H9 (cell line): ENCODE measurements at regions not wholly inside any gene's neighbourhood (a gene's known extent, or its start where the extent isn't known, plus 50 kb on each side); places are given as distances from the start of the nearest gene placed in this dataset.

Source experiments
- DNase-seq: peaks from one replicate; pipeline ENCODE4 v3.0.0-alpha.2; 2017
- H2AFZ ChIP-seq: one replicate; pipeline ENCODE4 v1.6.1; 2013; ENCODE audit warnings: mild to moderate bottlenecking, low read length, control low read depth, moderate library complexity
- H2AK5ac ChIP-seq: 2 replicates; pipeline ENCODE4 v1.6.1; 2013; ENCODE audit warnings: low read length, control low read depth, mixed read lengths; ENCODE audit not compliant: insufficient read length
- H2BK120ac ChIP-seq: one replicate; pipeline ENCODE4 v1.6.1; 2013; ENCODE audit warnings: low read depth, mild to moderate bottlenecking, low read length, control low read depth, inconsistent platforms; ENCODE audit not compliant: poor library complexity, severe bottlenecking
- H2BK12ac ChIP-seq: 2 replicates; pipeline ENCODE4 v1.6.1; 2013; ENCODE audit warnings: low read length, control low read depth, mixed read lengths, low read depth; ENCODE audit not compliant: insufficient read length
- H2BK15ac ChIP-seq: 2 replicates; pipeline ENCODE4 v1.6.1; 2013; ENCODE audit warnings: low read depth, low read length, control low read depth
- H2BK20ac ChIP-seq: one replicate; pipeline ENCODE4 v1.6.1; 2013; ENCODE audit warnings: low read depth, mild to moderate bottlenecking, low read length, control low read depth, inconsistent platforms; ENCODE audit not compliant: poor library complexity, severe bottlenecking
- H2BK5ac ChIP-seq: 2 replicates; pipeline ENCODE4 v1.6.1; 2013; ENCODE audit warnings: low read length, control low read depth, mixed read lengths; ENCODE audit not compliant: insufficient read length
- H3K14ac ChIP-seq: 2 replicates; pipeline ENCODE4 v1.6.1; 2013; ENCODE audit warnings: low read length, control low read depth; ENCODE audit not compliant: insufficient read depth
- H3K18ac ChIP-seq: 2 replicates; pipeline ENCODE4 v1.6.1; 2013; ENCODE audit warnings: low read depth, mild to moderate bottlenecking, mixed read lengths, low read length, control low read depth; ENCODE audit not compliant: insufficient read length
- H3K23ac ChIP-seq: 2 replicates; pipeline ENCODE4 v1.6.1; 2013; ENCODE audit warnings: low read length, control low read depth, mixed read lengths, low read depth; ENCODE audit not compliant: insufficient read length
- H3K23me2 ChIP-seq: 2 replicates; pipeline ENCODE4 v1.6.1; 2013; ENCODE audit warnings: low read depth, mild to moderate bottlenecking, mixed read lengths, low read length, control low read depth; ENCODE audit not compliant: insufficient read length, poor library complexity, severe bottlenecking
- H3K27ac ChIP-seq: 2 replicates; pipeline ENCODE4 v1.5.1; 2013; ENCODE audit warnings: low read length, control low read depth, mixed read lengths, low read depth; ENCODE audit not compliant: insufficient read length
- H3K27me3 ChIP-seq: 2 replicates; pipeline ENCODE4 v1.6.1; 2013; ENCODE audit warnings: low read length, control low read depth, inconsistent platforms; ENCODE audit not compliant: insufficient read depth
- H3K4ac ChIP-seq: 2 replicates; pipeline ENCODE4 v1.6.1; 2013; ENCODE audit warnings: low read depth, mild to moderate bottlenecking, control low read depth, inconsistent platforms, low read length, moderate library complexity
- H3K4me1 ChIP-seq: 2 replicates; pipeline ENCODE4 v1.6.1; 2013; ENCODE audit warnings: low read length, control low read depth, inconsistent platforms; ENCODE audit not compliant: insufficient read depth
- H3K4me2 ChIP-seq: 2 replicates; pipeline ENCODE4 v1.6.1; 2013; ENCODE audit warnings: low read length, control low read depth, mixed read lengths; ENCODE audit not compliant: insufficient read length, insufficient read depth
- H3K56ac ChIP-seq: 2 replicates; pipeline ENCODE4 v1.6.1; 2013; ENCODE audit warnings: low read depth, mild to moderate bottlenecking, mixed read lengths, low read length, control low read depth; ENCODE audit not compliant: insufficient read length
- H3K79me1 ChIP-seq: 2 replicates; pipeline ENCODE4 v1.6.1; 2013; ENCODE audit warnings: low read depth, mild to moderate bottlenecking, moderate library complexity, low read length, control low read depth, inconsistent platforms; ENCODE audit not compliant: insufficient read depth, poor library complexity, severe bottlenecking
- H3K79me2 ChIP-seq: 2 replicates; pipeline ENCODE4 v1.6.1; 2013; ENCODE audit warnings: low read length, control low read depth, inconsistent platforms; ENCODE audit not compliant: insufficient read depth
- H3K9ac ChIP-seq: 2 replicates; pipeline ENCODE4 v1.6.1; 2013; ENCODE audit warnings: low read length, control low read depth, mixed read lengths; ENCODE audit not compliant: insufficient read length; ENCODE audit errors: extremely low read depth
- H3K9me3 ChIP-seq: one replicate; pipeline ENCODE4 v1.6.1; 2013; ENCODE audit warnings: low read depth, low read length, inconsistent platforms; ENCODE audit not compliant: control insufficient read depth
- H3T11ph ChIP-seq: one replicate; pipeline ENCODE4 v1.6.1; 2013; ENCODE audit warnings: mild to moderate bottlenecking, low read length, control low read depth, inconsistent platforms
- H4K20me1 ChIP-seq: one replicate; pipeline ENCODE4 v1.6.1; 2013; ENCODE audit not compliant: control insufficient read depth, insufficient read length, insufficient read depth
- H4K5ac ChIP-seq: 2 replicates; pipeline ENCODE4 v1.6.1; 2013; ENCODE audit warnings: low read depth, mild to moderate bottlenecking, mixed read lengths, low read length, control low read depth; ENCODE audit not compliant: insufficient read length
- H4K8ac ChIP-seq: replicated peaks from 2 replicates; pipeline ENCODE4 v1.6.1; 2013; ENCODE audit warnings: low read length, control low read depth, mixed read lengths, low read depth; ENCODE audit not compliant: insufficient read length
- H4K91ac ChIP-seq: 2 replicates; pipeline ENCODE4 v1.6.1; 2013; ENCODE audit warnings: low read depth, mild to moderate bottlenecking, moderate library complexity, mixed read lengths, low read length, control low read depth; ENCODE audit not compliant: insufficient read length
- H3K27ac Mint-ChIP-seq, 3 experiments: 2 replicates in 2 of 3; 3 replicates in 1 of 3; pipeline ENCODE4 v1.8.0; 2020 to 2021; ENCODE audit warnings: mixed read lengths in 3 of 3, mild to moderate bottlenecking in 1 of 3, moderate library complexity in 1 of 3
- H3K27me3 Mint-ChIP-seq: 2 replicates; pipeline ENCODE4 v1.8.0; 2021; ENCODE audit warnings: low read depth, mild to moderate bottlenecking, moderate library complexity, mixed read lengths
- H3K36me3 Mint-ChIP-seq, 3 experiments: 2 replicates in 2 of 3; 3 replicates in 1 of 3; pipeline ENCODE4 v1.8.0; 2020 to 2021; ENCODE audit warnings: low read depth in 3 of 3, mixed read lengths in 3 of 3; ENCODE audit not compliant: insufficient read depth in 1 of 3
- H3K4me1 Mint-ChIP-seq, 2 experiments: 2 replicates each; pipeline ENCODE4 v1.8.0; 2020; ENCODE audit warnings: mixed read lengths in 2 of 2
- H3K4me3 Mint-ChIP-seq, 2 experiments: 2 replicates in 1 of 2; 3 replicates in 1 of 2; pipeline ENCODE4 v1.8.0; 2020 to 2021; ENCODE audit warnings: mild to moderate bottlenecking in 2 of 2, mixed read lengths in 2 of 2, moderate library complexity in 1 of 2
- H3K9me3 Mint-ChIP-seq, 2 experiments: 2 replicates in 1 of 2; 3 replicates in 1 of 2; pipeline ENCODE4 v1.8.0; 2020; ENCODE audit warnings: mild to moderate bottlenecking in 2 of 2, mixed read lengths in 2 of 2, moderate library complexity in 1 of 2
- CTCF ChIP-seq: fragments of 200-600 bp; sonication (generic); conservative IDR thresholded peaks from 3 replicates; pipeline ENCODE4 v1.8.0; 2021; ENCODE audit warnings: antibody characterized with exemption, mild to moderate bottlenecking
- WGBS: extraction: QIAGEN DNeasy Blood & Tissue Kit; methylation state at CpG from one replicate; pipeline ENCODE4 v1.1.7; 2013; ENCODE audit warnings: missing lambda C conversion rate, low lambda C conversion rate, mixed read lengths; ENCODE audit not compliant: insufficient read length; ENCODE audit errors: extremely low coverage; 5-methylcytosine and 5-hydroxymethylcytosine counted together

DNA sequence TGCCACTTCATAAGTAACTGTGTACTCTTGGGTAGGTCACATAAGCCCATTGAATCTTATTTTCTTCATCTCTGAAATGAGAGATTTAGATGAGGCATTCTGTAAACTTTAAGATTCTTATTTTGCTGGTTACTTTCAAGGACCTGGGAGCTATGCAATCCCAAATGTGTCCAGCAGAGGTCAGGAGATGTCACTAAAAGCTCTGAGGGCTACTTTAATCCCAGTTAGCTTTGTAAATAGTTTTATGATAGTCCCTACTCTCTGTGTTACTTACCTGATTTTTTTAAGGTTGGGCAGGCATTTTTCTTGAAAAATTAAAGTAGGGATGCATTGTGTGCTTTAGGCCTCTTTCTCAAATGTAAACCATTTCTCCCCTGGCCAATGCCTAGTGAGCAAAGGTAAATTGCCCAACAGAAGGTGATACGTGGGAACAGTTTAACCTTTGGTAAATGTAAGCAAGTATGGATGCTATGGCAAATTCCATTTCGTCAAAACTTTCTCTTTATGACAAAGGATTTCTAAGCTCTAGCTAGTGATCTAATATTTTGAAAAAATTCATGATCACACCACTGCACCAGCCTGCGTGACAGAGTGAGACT lies 57.1 kb upstream of the WSB1 start:
- Histone ChIP-seq H4K8ac (no peak overlapping the region), H3K27ac (no peak overlapping the region), H3K4ac (no peak overlapping the region), H2BK20ac (no peak overlapping the region), H3K79me2 (no peaks in the 10 kb centered on the region), H2AK5ac (no peak overlapping the region), H2BK15ac (no peak overlapping the region), H4K5ac (no peak overlapping the region), H2BK5ac (no peak overlapping the region), H3K4me2 (no peak overlapping the region), H3K56ac (no peak overlapping the region), H3K14ac (no peak overlapping the region), H3K9ac (no peak overlapping the region), H4K91ac (no peak overlapping the region), H3K23me2 (no peaks in the 10 kb centered on the region), H3K23ac (no peak overlapping the region), H4K20me1 (no peaks in the 10 kb centered on the region), H3K4me1 (no peaks in the 10 kb centered on the region), H2BK12ac (no peak overlapping the region), H3K9me3 (no peaks in the 10 kb centered on the region), H3K27me3 (no peaks in the 10 kb centered on the region), H3K79me1 (no peaks in the 10 kb centered on the region), H3K18ac (no peak overlapping the region), H2AFZ (no peak overlapping the region), H2BK120ac (no peak overlapping the region), H3T11ph (no peak overlapping the region)
- Mint-ChIP-seq H3K27me3 (peaks cover 5% of the 10 kb centered on the region), H3K4me1 (peaks cover 6 to 7% of the 10 kb centered on the region in 2 experiments), H3K36me3 (no peaks in the 10 kb centered on the region), H3K4me3 (no peak overlapping the region), H3K9me3 (peaks cover 0 to 2% of the 10 kb centered on the region in 2 experiments; a peak in 1 of 5 replicates), H3K27ac (no peak overlapping the region)
- peak; percentile 92 for TF ChIP-seq CTCF
- peak; percentile 62 for DNase-seq
- WGBS, result no CpG with 5 or more reads among the region's 3 CpGs
